ENCODE measurements at regions not wholly inside any gene's neighbourhood (a gene's known extent, or its start where the extent isn't known, plus 50 kb on each side); places are given as distances from the start of the nearest gene placed in this dataset.

- peak; percentile 16 for DNase-seq (ENCODE audit: low read depth)
- TF ChIP-seq CTCF (IDR thresholded peaks at IDR 0.05; ENCODE audit: insufficient read depth, low read length) = no peak
- H3K4me3 ChIP-seq (ENCODE audit: low read depth, low read length) = no peak overlapping the region
Observed at GRCh38 chr1:207243442-207244408, 77.8 kb upstream of the CD55 start.

- no peak for DNase-seq (ENCODE audit: low read depth)
- no peak for TF ChIP-seq CTCF (IDR thresholded peaks at IDR 0.05; ENCODE audit: insufficient read depth, low read length)
- no peak overlapping the region for H3K4me3 ChIP-seq (ENCODE audit: low read depth, low read length)
Observed at GRCh38 chr1:207244409-207244801, 77.1 kb upstream of the CD55 start.

GRCh38 chr1:207245124-207245523 is 76.4 kb upstream of the CD55 start:
- H3K4me3 ChIP-seq (ENCODE audit: low read depth, low read length) = no peak overlapping the region
- DNase-seq (ENCODE audit: low read depth) = no peak
- TF ChIP-seq CTCF (IDR thresholded peaks at IDR 0.05; ENCODE audit: insufficient read depth, low read length) = no peak

GRCh38 chr1:207248544-207249198 is 72.8 kb upstream of the CD55 start:
- TF ChIP-seq CTCF (IDR thresholded peaks at IDR 0.05; ENCODE audit: insufficient read depth, low read length) = no peak
- no peak overlapping the region for H3K4me3 ChIP-seq (ENCODE audit: low read depth, low read length)
- DNase-seq (ENCODE audit: low read depth) = no peak

- no peak for TF ChIP-seq CTCF (IDR thresholded peaks at IDR 0.05; ENCODE audit: insufficient read depth, low read length)
- H3K4me3 ChIP-seq (ENCODE audit: low read depth, low read length) = no peak overlapping the region
- DNase-seq (ENCODE audit: low read depth) = no peak
Observed at GRCh38 chr1:207250431-207250830, 71.0 kb upstream of the CD55 start.

GRCh38 chr1:207251066-207251465 is 70.4 kb upstream of the CD55 start:
- H3K4me3 ChIP-seq (ENCODE audit: low read depth, low read length) = no peak overlapping the region

More at GRCh38 chr1:207251066-207251465, 70.4 kb upstream of the CD55 start:
- no peak for TF ChIP-seq CTCF (IDR thresholded peaks at IDR 0.05; ENCODE audit: insufficient read depth, low read length)
- peak; percentile 15 for DNase-seq (ENCODE audit: low read depth)
